ENCODE measurements at regions not wholly inside any gene's neighbourhood (a gene's known extent, or its start where the extent isn't known, plus 50 kb on each side); places are given as distances from the start of the nearest gene placed in this dataset.

GRCh38 chr6:169406804-169407203 lies 153.2 kb upstream of the THBS2 start:
- TF ChIP-seq CTCF (conservative IDR thresholded peaks at IDR 0.05; ENCODE audit: low read depth in 2 of 2), result no peak
- no peak for TF ChIP-seq JUNB (IDR thresholded peaks at IDR 0.05; ENCODE audit: unreplicated experiment)
- TF ChIP-seq EZH2phosphoT487 (IDR thresholded peaks at IDR 0.05; ENCODE audit: unreplicated experiment), result no peak
- TF ChIP-seq POLR2AphosphoS5 (IDR thresholded peaks at IDR 0.05; ENCODE audit: low read depth), result no peak
- TF ChIP-seq CREB1 (CRISPR knock-in tag; IDR thresholded peaks at IDR 0.05; ENCODE audit: low read depth), result no peak
- TF ChIP-seq EZH2 (IDR thresholded peaks at IDR 0.05; ENCODE audit: low read depth, unreplicated experiment), result no peak
- TF ChIP-seq REST (IDR thresholded peaks at IDR 0.05; ENCODE audit: unreplicated experiment), result no peak
- TF ChIP-seq ETS1 (IDR thresholded peaks at IDR 0.05), result no peak
- TF ChIP-seq ZNF114 (CRISPR knock-in tag; IDR thresholded peaks at IDR 0.05), result no peak
- TF ChIP-seq NANOG (IDR thresholded peaks at IDR 0.05; ENCODE audit: borderline replicate concordance), result no peak

All from GM23338 (cell line).